Stimulated activated CD8-positive, alpha-beta memory T cell treated with anti-CD3 and anti-CD28 coated beads, Interleukin-15, amount 100 ng/mL, for 24 hours (primary cell): ENCODE measurements at regions not wholly inside any gene's neighbourhood (a gene's known extent, or its start where the extent isn't known, plus 50 kb on each side); places are given as distances from the start of the nearest gene placed in this dataset.
"Not testable (repeated sequence)": the region's sequence is repeated elsewhere in the genome, so short reads cannot be mapped to it uniquely, and the experiment has no call there.

Experiments used
- DNase-seq: peaks from one replicate; pipeline ENCODE4 v3.0.0-alpha.2; 2020; ENCODE audit warnings: low read depth

DNA sequence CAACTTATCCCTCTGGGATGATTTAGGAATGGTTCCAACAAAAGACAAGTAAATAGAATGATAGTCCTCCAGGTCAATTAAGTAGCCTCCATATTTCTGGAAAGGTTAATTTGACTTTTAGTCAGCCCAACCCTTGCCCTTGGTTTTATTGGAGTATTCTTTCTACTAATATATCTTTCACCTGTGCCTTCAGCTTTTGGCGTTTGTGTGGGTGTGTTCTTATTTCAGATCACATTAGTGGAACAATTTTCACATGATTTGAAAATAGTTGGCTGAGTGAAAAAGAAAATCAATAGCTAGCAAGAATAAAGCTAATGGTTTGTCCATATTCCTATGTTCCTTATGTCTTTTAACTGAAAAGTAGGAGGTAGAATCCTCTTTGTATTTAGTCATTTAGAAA, 239.6 kb upstream of the SGK1 start:
- no peak for DNase-seq

DNA sequence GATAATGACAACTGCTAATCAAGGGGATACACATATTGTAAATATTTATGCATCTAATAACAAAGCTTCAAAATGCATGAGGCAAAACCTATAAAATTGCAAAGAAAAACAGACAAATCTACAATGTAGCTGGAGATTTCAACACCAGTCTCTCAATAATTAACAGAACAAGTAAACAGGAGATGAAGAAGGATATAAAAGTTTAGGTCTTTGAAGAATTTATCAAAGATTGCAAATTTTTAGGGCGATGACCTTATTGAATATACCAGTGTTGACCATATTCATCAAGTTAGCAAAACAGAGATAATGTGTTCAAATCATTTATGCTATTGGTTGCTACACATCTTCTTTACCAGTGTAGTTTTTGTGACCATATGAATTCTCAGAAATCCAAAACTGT, 237.8 kb upstream of the SGK1 start:
- DNase-seq: no peak

DNA sequence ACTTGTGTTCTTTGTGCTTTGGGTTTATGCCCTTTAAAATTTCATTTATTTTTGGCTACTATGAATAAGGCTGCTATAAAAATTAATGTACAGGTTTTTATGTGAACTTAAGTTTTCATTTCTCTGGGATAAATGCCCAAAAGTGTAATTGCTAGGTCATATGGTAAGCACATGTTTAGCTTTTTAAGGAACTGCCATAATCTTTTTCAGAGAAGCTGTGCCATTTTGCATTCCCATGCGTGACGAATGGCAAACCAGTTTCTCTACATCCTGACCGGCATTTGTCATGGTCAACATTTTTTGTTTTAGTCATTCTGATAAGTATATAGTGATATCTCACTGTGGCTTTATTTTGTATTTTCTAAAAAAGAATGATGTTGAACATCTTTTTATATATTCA, 236.0 kb upstream of the SGK1 start:
- DNase-seq: no peak

DNA sequence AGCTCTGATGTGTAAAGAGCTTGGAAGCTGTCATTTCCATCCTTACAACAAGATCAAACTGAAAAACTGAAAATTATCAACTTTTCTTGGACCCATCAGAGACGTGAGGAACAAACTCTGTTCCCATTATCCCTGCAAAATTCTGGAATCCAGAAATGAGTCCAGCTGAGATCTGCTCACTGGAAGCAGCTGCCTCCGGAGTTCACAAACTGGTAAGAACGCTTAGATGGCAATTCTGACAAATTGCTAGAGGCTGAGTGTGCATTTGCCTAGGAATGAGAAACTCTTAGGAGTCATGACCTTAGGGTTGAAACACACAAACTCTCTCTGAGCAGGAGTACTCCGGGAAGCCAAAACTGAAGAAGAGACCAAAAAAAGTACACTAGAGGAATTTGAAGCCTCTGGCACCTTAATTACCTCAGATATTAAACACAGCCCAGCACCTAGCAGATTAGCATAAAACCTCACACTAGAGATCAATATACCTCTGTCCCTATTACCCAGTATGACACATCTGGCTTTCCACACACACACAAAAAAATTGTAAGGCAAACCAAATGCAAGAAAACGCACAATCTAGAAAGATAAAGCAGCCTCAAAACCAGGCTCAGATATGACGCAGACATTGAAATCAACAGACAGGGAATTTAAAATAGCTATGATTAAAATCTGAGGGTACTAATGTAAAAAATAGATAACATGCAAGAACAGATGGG, 233.5 kb upstream of the SGK1 start:
- DNase-seq: no peak

GRCh38 chr6:134550604-134551003, 232.7 kb upstream of the SGK1 start:
- no peak for DNase-seq

DNA sequence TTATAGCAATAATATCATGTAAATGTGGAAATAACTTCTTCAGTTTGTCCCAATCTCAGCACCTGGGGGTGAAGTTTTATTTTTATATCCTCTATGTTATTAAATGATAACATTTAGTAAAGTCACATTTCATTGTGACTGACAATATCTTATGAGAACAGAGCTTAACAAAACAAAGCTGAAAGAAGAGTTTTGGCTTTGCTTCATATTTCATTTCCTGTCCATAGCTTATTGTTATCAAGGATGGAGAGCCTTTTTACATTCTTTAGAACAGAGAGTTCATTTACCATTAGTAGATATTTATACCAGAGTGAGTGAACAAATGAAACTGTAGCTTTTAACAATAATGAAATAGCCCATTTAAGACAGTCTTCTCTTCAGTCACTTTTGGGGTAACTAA, 231.9 kb upstream of the SGK1 start:
- no peak for DNase-seq

DNA sequence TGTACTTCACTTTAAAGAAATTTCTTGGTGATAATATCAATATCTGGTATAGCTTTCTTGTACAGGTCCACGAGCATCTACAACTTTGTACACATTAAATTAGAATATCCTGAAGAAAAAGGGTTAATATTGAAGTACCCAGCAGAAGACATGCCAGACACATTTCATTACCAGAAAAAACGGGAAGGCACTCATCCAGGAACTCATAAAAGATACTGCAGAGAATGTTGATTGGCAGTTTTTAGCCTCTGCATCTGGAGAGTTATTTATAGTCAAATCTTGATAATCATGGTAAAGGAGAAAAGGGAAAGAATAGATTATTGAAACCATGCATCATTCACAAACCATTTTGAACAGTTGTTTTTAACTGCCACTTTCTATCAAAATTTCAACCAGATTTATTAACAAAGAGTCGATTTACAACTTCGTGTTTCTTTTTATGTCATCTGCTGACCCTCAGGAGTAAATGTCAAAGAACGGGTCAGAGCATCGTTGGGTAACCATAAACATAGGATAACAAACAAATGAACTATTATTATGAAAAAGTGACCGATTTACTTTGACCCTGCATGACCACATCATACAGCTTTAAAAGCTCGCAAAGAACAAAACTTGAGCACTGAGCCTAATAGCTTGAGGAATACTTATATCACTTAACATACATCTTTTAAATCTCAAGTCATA, 229.2 kb upstream of the SGK1 start:
- no peak for DNase-seq

DNA sequence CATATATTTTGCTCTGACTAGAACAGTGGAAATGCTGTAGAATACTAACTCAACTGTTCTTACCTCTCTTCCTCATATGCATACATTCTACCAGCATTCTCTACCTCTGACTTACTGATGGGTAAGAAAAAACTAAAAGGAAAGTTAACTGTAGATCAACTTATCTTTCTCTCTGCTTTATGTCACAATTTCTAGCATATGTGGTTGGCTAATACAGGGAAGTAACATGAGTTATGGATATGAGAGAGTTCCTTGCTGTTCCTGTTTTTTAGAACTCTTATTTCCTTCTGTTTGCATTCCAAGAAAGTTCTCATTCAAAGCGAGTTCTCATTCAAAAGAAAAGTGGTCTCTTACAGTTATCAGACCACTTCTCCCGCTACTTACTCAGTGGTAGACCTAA, 226.8 kb upstream of the SGK1 start:
- DNase-seq: no peak

DNA sequence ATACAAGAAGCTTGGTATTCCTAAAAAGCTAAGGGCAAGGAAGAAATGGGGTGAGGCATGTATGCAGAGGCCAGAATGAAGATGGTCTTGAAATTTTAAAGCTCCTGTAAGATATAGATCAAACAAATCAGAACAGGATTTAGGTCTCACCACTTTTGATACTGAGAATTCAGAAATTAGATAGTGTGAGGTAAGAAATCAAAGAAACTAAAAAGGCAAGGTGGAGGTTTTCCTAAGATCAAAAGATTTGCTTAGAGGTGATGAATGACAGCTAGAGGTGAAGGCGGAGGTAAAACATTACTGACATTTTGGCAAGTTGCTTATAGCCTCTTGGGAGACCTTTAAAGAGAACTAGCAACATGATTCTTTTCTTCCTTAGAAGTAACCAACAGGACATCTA, 225.2 kb upstream of the SGK1 start:
- no peak for DNase-seq

DNA sequence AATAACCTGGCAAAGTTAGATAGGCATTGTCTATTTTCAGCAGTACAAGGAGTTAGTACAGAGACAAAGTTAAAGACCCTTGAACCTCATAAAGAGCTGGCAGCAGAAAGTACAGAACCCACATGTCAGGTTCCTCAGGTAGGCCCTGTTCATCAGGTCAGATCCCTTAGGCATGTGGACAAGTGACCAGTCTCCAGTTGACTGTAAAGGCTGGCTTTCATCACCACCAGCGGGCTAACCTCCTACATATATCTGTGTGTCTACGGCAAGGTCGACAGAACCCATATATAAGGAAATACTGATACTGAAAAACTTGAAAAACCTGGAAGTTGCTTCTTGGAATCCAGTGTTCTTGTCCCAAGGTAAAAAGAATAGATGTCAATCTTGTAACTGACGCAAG, 223.1 kb upstream of the SGK1 start:
- DNase-seq: no peak

- DNase-seq: no peak
Observed at GRCh38 chr6:134539865-134540323, 222.0 kb upstream of the SGK1 start.

DNA sequence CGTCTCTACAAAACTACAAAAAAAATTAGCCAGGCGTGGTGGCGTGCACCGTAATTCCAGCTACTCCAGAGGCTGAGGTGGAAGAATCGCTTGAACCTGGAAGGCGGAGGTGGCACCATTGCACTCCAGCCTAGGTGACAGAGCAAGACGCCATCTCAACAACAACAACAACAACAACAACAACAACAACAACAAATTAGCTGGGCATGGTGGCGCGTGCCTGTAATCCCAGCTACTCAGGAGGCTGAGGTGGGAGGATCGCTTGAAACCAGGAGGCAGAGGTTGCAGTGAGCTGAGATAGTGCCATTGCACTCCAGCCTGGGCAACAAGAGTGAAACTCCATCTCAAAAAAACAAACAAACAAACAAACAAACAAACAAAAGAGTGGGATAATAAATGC, 219.9 kb upstream of the SGK1 start:
- DNase-seq: not testable (repeated sequence)

- DNase-seq: no peak
Observed at GRCh38 chr6:134537146-134537555, 219.2 kb upstream of the SGK1 start.

DNA sequence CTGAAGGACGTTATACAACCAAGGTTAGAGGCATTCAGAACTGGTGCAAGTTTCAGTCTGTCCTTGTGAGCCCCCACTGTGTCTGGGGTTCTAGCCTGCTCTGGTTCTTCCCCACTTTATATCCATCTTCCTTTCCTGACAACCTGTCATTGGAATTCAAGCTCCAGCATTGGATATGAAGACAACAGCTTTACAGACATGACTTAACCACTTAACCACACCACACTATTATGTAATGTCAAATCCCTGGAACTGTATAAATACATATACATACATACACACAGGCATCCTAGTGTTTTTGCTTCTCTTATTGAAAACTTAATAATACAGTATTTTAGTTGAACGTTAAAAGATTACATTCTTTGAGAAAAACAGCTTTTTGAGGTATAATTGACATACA, 217.9 kb upstream of the SGK1 start:
- no peak for DNase-seq

DNA sequence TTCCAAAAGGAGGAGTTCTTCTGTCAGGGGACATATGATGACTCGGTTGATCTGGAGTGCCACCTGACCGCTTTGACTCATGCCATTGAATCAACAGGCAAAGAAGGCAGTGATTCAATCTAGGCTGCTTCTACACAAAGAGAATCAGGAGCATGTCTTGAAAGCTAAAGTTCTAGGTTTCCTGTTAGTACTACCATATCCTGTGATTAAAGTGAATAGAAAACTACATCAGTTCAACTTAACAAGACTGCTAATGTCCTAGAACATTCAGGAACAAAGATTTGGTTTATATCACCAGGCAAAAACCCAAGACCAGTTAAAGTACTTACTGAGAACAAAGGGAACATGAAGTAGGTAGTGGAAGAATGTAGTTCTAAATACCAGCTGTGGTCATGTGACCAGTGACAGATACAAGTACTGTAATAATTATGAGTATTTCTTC, 216.8 kb upstream of the SGK1 start:
- no peak for DNase-seq

DNA sequence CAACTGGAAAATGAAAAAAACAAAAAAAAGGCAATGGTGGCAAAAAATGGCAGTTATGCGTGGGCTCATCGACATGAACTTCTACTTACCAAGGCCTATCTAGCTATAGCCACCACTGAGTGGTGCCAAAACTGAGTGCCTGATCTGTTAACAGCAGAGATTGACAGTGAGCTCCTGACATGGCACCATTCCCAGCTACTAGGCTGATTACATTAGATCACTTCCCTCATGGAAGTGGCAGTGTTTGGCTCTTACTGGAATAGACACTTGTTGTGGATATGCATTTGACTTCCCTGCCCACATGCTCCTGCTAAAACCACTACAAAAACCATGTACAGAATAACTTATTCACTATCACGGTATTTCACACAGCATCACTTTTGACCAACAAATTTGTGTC, 216.1 kb upstream of the SGK1 start:
- no peak for DNase-seq

DNA sequence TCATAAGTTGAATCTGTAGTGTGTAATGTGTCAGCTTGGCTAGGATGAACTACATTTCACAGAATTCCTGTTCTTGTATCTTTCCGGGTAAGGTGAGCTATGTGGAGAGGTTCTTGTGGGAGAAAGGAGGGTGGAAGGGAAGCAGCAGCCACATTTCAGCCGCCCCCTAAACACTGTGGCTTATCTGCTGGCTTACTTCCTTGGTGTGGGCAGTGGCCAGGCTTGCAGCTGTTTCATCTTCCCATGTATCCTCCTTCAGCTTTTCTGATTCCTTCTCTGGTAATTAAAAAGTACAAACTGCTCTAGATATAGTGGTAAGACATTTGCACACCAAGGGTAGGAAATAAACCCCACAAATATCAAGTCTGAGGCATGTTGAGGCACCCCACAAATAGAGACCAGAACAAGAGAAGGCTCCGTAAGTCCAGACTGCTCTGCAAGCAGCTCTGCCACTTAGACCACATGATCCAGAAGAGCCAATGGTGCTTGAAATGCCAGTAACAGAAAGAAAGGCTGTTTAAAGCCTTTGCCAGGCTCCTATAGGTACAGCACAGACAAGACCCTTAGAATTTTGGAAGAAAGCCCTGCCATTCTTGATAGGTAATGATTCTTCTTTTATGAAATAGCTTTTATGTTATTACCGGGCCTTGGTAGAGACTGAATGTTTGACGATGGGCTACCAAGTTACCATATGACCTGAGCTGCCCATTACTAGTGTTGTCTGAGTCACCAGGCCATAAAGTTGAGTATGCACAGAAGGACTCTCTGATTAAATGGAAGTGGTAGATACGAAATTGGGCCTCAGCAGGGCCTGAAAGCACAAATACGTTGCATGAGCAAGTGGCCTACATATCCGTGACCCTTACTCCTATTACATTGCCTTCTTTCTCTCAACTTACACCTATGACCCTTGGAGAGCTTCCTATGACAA, 215.0 kb upstream of the SGK1 start:
- no peak for DNase-seq

- DNase-seq: no peak
Observed at GRCh38 chr6:134531611-134532010, 213.7 kb upstream of the SGK1 start.

GRCh38 chr6:134531188-134531551, 213.3 kb upstream of the SGK1 start:
- DNase-seq: no peak

DNA sequence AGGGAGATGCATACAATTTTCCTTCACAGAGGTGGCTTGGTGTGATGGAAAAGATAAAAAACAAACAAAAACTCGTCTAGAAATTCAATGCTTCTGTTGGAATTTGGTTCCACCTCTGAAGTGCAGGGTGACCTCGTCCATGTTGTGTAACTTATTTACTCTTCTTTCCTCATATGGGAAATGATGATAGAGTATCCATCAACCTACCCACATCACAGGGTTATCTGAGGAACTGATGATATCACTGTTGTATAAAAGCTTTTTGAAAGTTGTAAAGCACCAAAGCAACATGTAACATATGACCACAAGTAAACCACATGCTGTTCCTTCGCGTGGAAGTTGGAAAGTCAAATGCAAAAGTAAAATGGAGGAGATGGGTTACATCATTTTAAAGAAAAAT, 212.0 kb upstream of the SGK1 start:
- DNase-seq: no peak

DNA sequence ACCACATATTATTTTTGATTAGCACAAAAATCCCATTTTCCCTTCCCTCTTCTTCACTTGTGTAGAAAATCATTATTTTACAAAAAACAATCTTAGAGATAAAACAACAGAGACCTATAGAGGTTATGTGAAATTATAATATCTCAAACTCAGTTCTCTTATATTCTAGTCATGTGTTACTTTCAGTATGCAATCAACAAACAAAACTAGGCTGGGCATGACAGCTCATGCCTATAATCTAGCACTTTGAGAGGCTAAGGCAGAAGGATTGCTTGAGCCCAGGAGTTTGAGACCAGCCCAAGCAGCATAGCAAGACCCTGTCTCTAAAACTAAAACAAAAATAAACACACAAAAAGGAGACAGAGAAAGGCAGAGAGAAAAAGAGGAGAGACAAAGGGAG, 211.4 kb upstream of the SGK1 start:
- DNase-seq: no peak

- DNase-seq: no peak
Observed at GRCh38 chr6:134527108-134527787, 209.3 kb upstream of the SGK1 start.
